HEK293 (cell line): ENCODE measurements at regions not wholly inside any gene's neighbourhood (a gene's known extent, or its start where the extent isn't known, plus 50 kb on each side); places are given as distances from the start of the nearest gene placed in this dataset.
"Not testable (repeated sequence)": the region's sequence is repeated elsewhere in the genome, so short reads cannot be mapped to it uniquely, and the experiment has no call there.

Source experiments
- RBAK ChIP-seq: fragments of 450-650 bp; formaldehyde crosslinking; IDR thresholded peaks from 2 replicates; pipeline ENCODE4 v1.5.1; 2016; ENCODE audit warnings: missing biosample characterization, missing genetic modification characterization
- SP2 ChIP-seq: fragments of 450-650 bp; formaldehyde crosslinking; IDR thresholded peaks from 2 replicates; pipeline ENCODE4 v1.5.1; 2016; ENCODE audit warnings: missing biosample characterization, missing genetic modification characterization
- TF ChIP-seq, protein P1 (sequence below): fragments of 450-650 bp; formaldehyde crosslinking; IDR thresholded peaks from 2 replicates; pipeline ENCODE4 v1.5.1; 2016; ENCODE audit warnings: missing biosample characterization, missing genetic modification characterization

DNA sequence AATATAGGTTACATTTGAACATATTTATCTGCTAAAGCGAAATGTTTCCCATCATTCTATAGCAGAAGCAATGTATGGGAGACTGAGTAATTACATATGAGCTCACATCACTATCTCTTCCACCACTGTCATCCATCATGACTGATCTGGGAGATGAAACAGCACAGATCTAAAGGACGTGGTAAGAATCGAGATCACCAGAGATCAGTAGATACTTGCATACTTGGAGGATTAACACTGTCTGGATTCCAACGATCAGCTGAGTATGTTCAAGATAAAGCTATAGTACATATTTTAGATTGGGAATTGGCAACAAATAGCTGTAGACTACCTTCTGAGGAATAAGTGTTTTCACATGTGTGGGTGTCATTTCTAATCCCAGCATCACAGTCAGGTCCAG is 94.6 kb downstream of the FOXD4L6 start:
- TF ChIP-seq, protein P1, sequence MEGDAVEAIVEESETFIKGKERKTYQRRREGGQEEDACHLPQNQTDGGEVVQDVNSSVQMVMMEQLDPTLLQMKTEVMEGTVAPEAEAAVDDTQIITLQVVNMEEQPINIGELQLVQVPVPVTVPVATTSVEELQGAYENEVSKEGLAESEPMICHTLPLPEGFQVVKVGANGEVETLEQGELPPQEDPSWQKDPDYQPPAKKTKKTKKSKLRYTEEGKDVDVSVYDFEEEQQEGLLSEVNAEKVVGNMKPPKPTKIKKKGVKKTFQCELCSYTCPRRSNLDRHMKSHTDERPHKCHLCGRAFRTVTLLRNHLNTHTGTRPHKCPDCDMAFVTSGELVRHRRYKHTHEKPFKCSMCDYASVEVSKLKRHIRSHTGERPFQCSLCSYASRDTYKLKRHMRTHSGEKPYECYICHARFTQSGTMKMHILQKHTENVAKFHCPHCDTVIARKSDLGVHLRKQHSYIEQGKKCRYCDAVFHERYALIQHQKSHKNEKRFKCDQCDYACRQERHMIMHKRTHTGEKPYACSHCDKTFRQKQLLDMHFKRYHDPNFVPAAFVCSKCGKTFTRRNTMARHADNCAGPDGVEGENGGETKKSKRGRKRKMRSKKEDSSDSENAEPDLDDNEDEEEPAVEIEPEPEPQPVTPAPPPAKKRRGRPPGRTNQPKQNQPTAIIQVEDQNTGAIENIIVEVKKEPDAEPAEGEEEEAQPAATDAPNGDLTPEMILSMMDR: not testable (repeated sequence)
- not testable (repeated sequence) for TF ChIP-seq SP2 (tag by site-specific recombination); RBAK
